GM13976 (cell line): ENCODE measurements at regions not wholly inside any gene's neighbourhood (a gene's known extent, or its start where the extent isn't known, plus 50 kb on each side); places are given as distances from the start of the nearest gene placed in this dataset.

Source experiments
- DNase-seq: peaks from one replicate; pipeline ENCODE4 v3.0.0; 2012; ENCODE audit warnings: low spot score
- CTCF ChIP-seq: IDR thresholded peaks from 2 replicates; pipeline ENCODE4 v1.5.1; 2012; ENCODE audit warnings: borderline replicate concordance, mild to moderate bottlenecking; ENCODE audit not compliant: insufficient read depth; ENCODE audit errors: extremely low read depth, missing control alignments, control extremely low read depth
- in situ Hi-C: fragments of 300-500 bp; cut with MboI; formaldehyde crosslinking; loops from one replicate; pipeline ENCODE4 v1.12.0; 2022; ENCODE audit warnings: low sequenced_read_pairs, mixed read lengths, inconsistent platforms; ENCODE audit not compliant: unreplicated experiment

DNA sequence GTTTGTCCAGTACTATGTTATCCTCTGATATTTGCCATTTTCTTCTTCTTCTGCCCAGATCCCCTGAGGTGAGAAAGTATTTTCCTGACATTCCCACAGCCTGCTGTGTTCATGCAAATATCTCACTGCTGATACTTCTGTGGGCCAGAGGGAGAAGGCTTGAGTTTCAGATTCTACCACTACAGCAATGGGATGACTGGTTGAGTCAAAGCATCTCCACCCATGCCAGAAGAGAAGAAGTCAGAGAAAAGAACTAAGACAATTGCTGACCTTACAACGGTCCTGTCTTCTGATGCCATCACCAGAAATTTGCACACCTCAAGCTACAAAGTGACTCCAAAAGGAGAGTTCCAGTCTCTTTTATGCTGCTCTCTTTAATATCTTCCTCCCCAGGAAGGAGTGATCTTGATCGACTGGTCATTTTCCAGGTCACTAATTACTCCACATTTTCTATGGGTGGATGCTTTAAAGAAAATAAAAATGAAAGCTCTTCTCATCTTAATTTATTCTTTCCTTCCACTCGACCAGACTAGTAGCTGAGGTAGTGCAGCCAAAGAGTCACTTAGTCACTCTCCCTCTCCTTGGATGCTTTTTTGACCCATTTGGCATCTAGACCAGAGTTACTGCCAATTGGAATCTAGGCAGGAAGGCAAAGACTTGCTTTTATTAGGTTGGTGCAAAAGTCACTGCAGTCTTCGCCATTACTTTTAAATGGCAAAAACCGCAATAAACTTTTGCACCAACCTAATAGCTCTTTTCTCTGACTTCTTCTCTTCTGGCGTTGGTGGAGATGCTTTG lies 195.1 kb downstream of the PTPRC start:
- DNase-seq, result no peak
- TF ChIP-seq CTCF, result no peak
- in situ Hi-C loops, result no loop called here

GRCh38 chr1:198837278-198838021 lies 198.6 kb downstream of the PTPRC start:
- in situ Hi-C loops, result no loop called here
- no peak for TF ChIP-seq CTCF

DNA sequence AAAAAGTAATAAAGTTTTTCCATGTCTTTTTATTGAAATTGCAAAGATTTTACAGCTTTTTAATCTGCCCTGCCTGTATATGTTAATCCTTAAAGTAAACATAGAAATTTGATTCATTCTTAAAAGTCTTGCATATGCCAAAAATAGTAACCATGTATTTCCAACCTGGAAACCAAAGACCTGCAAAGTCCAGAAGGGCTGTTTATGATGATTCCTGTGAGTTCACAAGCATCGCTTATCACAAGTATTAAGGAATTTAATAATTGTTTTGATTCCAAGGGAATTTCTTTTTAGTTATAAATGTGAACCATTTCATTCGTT lies 199.1 kb downstream of the PTPRC start:
- in situ Hi-C loops, result no loop called here
- TF ChIP-seq CTCF, result no peak
- DNase-seq, result no peak

More at GRCh38 chr1:198837278-198838021, 198.6 kb downstream of the PTPRC start:
- DNase-seq, result no peak

- DNase-seq, result no peak
- in situ Hi-C loops, result no loop called here
Measured at GRCh38 chr1:198841477-198841876, 202.6 kb downstream of the PTPRC start.

GRCh38 chr1:198842686-198843085 lies 203.8 kb downstream of the PTPRC start:
- no peak for DNase-seq
- no peak for TF ChIP-seq CTCF
- in situ Hi-C loops, result no loop called here

More at GRCh38 chr1:198841477-198841876, 202.6 kb downstream of the PTPRC start:
- TF ChIP-seq CTCF, result no peak

DNA sequence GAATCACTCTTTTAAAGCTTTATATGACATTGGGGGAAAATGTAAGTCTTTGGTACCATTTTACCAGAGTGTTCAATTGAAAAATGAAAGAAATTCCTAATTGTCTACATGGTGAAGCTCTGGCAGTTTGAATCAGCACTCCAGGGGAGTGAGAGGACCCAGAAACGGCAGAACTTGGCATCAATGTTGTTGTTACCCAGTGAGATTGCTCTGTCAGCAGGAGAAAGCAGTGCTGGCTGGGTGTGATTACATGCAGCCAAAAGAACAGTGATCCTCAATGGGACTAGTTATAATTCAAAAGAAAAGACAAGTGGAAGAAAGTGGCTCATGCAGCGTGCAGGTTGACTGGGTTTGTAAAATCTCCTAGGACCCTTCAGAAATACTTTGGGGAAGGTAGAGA lies 206.4 kb downstream of the PTPRC start:
- TF ChIP-seq CTCF, result no peak
- DNase-seq, result no peak
- in situ Hi-C loops, result no loop called here
